Trophoblast cell (in vitro differentiated cells and primary cell): ENCODE measurements at regions not wholly inside any gene's neighbourhood (a gene's known extent, or its start where the extent isn't known, plus 50 kb on each side); places are given as distances from the start of the nearest gene placed in this dataset.

ENCODE experiments used
- DNase-seq, 2 donors: peaks; one replicate each; pipeline ENCODE4 v3.0.0-alpha.2; 2016
- H2AFZ ChIP-seq: 2 replicates; pipeline ENCODE4 v1.6.1; 2013; ENCODE audit warnings: low read length, moderate library complexity, mild to moderate bottlenecking; ENCODE audit not compliant: insufficient read depth, poor library complexity
- H2AK5ac ChIP-seq: 2 replicates; pipeline ENCODE4 v1.6.1; 2013; ENCODE audit warnings: mild to moderate bottlenecking, low read length
- H2BK120ac ChIP-seq: 2 replicates; pipeline ENCODE4 v1.6.1; 2013; ENCODE audit warnings: low read length, mild to moderate bottlenecking, moderate library complexity; ENCODE audit not compliant: insufficient read depth, poor library complexity
- H2BK12ac ChIP-seq: 2 replicates; pipeline ENCODE4 v1.6.1; 2013; ENCODE audit warnings: mild to moderate bottlenecking, low read length, moderate library complexity
- H2BK5ac ChIP-seq: 2 replicates; pipeline ENCODE4 v1.6.1; 2013; ENCODE audit warnings: low read length, low read depth, moderate library complexity, mild to moderate bottlenecking; ENCODE audit not compliant: poor library complexity
- H3K14ac ChIP-seq: 2 replicates; pipeline ENCODE4 v1.6.1; 2013; ENCODE audit warnings: mild to moderate bottlenecking, low read length
- H3K18ac ChIP-seq: 2 replicates; pipeline ENCODE4 v1.6.1; 2013; ENCODE audit warnings: mild to moderate bottlenecking, low read length
- H3K23ac ChIP-seq: 2 replicates; pipeline ENCODE4 v1.6.1; 2013; ENCODE audit warnings: low read length
- H3K27ac ChIP-seq: 2 replicates; pipeline ENCODE4 v1.5.1; 2013; ENCODE audit warnings: low read depth, mild to moderate bottlenecking, inconsistent platforms, low read length, moderate library complexity
- H3K27me3 ChIP-seq: 2 replicates; pipeline ENCODE4 v1.6.1; 2013; ENCODE audit warnings: inconsistent platforms, mild to moderate bottlenecking, low read length, moderate library complexity; ENCODE audit not compliant: insufficient read depth
- H3K36me3 ChIP-seq, 2 experiments: 1 replicate in 1 of 2; 2 replicates in 1 of 2; pipeline ENCODE4 v1.6.1; 2013; ENCODE audit warnings: low read length in 2 of 2, mild to moderate bottlenecking in 2 of 2, moderate library complexity in 1 of 2; ENCODE audit not compliant: insufficient read depth in 2 of 2, control insufficient read depth in 1 of 2
- H3K4ac ChIP-seq: 2 replicates; pipeline ENCODE4 v1.6.1; 2013; ENCODE audit warnings: low read depth, mild to moderate bottlenecking, low read length, moderate library complexity
- H3K4me1 ChIP-seq, 2 experiments: 1 replicate in 1 of 2; 2 replicates in 1 of 2; pipeline ENCODE4 v1.6.1; 2013; ENCODE audit warnings: low read length in 2 of 2, mild to moderate bottlenecking in 2 of 2, moderate library complexity in 1 of 2; ENCODE audit not compliant: insufficient read depth in 2 of 2, control insufficient read depth in 1 of 2
- H3K4me2 ChIP-seq: 2 replicates; pipeline ENCODE4 v1.6.1; 2013; ENCODE audit warnings: inconsistent platforms, mild to moderate bottlenecking, low read length, moderate library complexity
- H3K4me3 ChIP-seq: 2 replicates; pipeline ENCODE4 v1.5.1; 2013; ENCODE audit warnings: mild to moderate bottlenecking, low read depth, low read length, inconsistent platforms
- H3K79me1 ChIP-seq: one replicate; pipeline ENCODE4 v1.6.1; 2013; ENCODE audit warnings: low read length
- H3K79me2 ChIP-seq: 2 replicates; pipeline ENCODE4 v1.6.1; 2013; ENCODE audit warnings: low read length, mild to moderate bottlenecking; ENCODE audit not compliant: control insufficient read depth, insufficient read depth, poor library complexity
- H3K9ac ChIP-seq: 2 replicates; pipeline ENCODE4 v1.6.1; 2013; ENCODE audit warnings: mild to moderate bottlenecking, low read length
- H3K9me3 ChIP-seq: 2 replicates; pipeline ENCODE4 v1.6.1; 2013; ENCODE audit warnings: low read depth, mild to moderate bottlenecking, control low read depth, inconsistent platforms, low read length; ENCODE audit not compliant: insufficient read depth
- H4K12ac ChIP-seq: 2 replicates; pipeline ENCODE4 v1.6.1; 2013; ENCODE audit warnings: low read depth, mild to moderate bottlenecking, low read length, moderate library complexity
- H4K8ac ChIP-seq: 2 replicates; pipeline ENCODE4 v1.6.1; 2013; ENCODE audit warnings: low read depth, mild to moderate bottlenecking, low read length, moderate library complexity
- H4K91ac ChIP-seq: one replicate; pipeline ENCODE4 v1.6.1; 2013; ENCODE audit warnings: low read depth, mild to moderate bottlenecking, low read length, moderate library complexity
- WGBS: extraction: QIAGEN DNeasy Blood & Tissue Kit; methylation state at CpG from one replicate; pipeline ENCODE4 v1.1.7; 2013; ENCODE audit warnings: missing lambda C conversion rate; ENCODE audit not compliant: insufficient read length, insufficient coverage; ENCODE audit errors: extremely low coverage; 5-methylcytosine and 5-hydroxymethylcytosine counted together

DNA sequence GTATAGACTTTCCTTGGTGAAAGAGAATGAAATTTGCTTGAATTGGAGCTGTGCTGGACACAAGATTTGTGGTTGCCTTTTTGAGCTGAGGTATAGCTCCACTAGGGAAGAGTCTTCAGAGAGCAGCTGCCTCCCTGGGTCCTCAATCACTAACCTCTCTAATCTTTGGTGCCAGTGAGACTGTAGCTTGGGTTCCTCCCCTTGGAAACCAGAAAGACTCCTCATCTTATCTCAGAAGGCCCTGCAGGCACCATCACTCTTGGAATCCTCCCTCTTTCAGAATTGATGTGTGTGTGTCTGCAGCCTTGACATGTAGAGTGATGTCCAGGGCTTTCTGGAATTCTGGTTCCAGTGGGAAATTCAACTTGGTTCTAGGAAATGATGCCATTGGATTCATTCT is 426.5 kb downstream of the RPS24 start:
- no peak overlapping the region for H2BK120ac ChIP-seq
- no peaks in the 10 kb centered on the region for H3K9me3 ChIP-seq
- H3K9ac ChIP-seq = no peak overlapping the region
- H2BK5ac ChIP-seq = no peak overlapping the region
- H2AFZ ChIP-seq = no peak overlapping the region
- no peaks in the 10 kb centered on the region for H3K79me2 ChIP-seq
- H3K36me3 ChIP-seq = no peaks in the 10 kb centered on the region
- no peak overlapping the region for H3K4me3 ChIP-seq
- no peak overlapping the region for H3K23ac ChIP-seq
- H3K18ac ChIP-seq = no peak overlapping the region
- H2BK12ac ChIP-seq = no peak overlapping the region
- no peak overlapping the region for H3K4me2 ChIP-seq
- H4K8ac ChIP-seq = no peak overlapping the region
- H3K27ac ChIP-seq = no peak overlapping the region
- no peak overlapping the region for H4K12ac ChIP-seq
- peaks cover 12 to 17% of the 10 kb centered on the region in 2 experiments for H3K4me1 ChIP-seq
- H3K79me1 ChIP-seq = peaks cover 25% of the 10 kb centered on the region
- no peak overlapping the region for H3K4ac ChIP-seq
- H2AK5ac ChIP-seq = no peak overlapping the region
- DNase-seq = no peak
- no peaks in the 10 kb centered on the region for H3K27me3 ChIP-seq
- H4K91ac ChIP-seq = no peak overlapping the region
- H3K14ac ChIP-seq = no peak overlapping the region

DNA sequence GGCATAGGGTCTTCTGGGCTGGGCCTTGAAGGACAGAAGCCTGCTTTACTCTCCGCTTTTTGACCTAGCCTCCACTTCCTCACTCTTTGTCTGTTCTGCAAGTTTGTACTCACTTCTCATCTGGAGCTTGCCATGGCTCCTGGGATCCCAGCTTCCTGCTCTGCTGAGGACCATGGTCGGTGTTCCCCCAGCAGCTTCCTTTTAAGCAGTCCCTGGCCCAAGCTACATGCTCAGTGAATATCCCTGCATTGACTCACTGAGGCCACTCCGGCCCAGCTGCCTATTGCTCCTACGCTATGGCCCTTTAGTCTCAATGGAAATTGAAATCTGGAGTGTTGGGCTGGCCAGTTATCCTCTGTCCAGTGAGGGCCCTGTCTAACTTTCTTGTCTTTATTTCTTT is 427.7 kb downstream of the RPS24 start:
- Histone ChIP-seq H3K4me1 (peaks cover 15% of the 10 kb centered on the region in 2 experiments), H3K14ac (no peak overlapping the region), H2AFZ (no peak overlapping the region), H4K12ac (no peak overlapping the region), H3K4me3 (no peak overlapping the region), H3K9ac (no peak overlapping the region), H4K8ac (peak overlapping the region; percentile 2), H3K9me3 (no peaks in the 10 kb centered on the region), H3K79me2 (no peaks in the 10 kb centered on the region), H4K91ac (peak overlapping the region; percentile 36), H3K23ac (no peak overlapping the region), H3K4me2 (no peak overlapping the region), H3K36me3 (no peaks in the 10 kb centered on the region), H3K27me3 (no peaks in the 10 kb centered on the region), H3K27ac (no peak overlapping the region), H2AK5ac (peak overlapping the region; percentile 32), H3K4ac (no peak overlapping the region), H2BK5ac (no peak overlapping the region), H2BK12ac (peak overlapping the region; percentile 21), H3K79me1 (peaks cover 23% of the 10 kb centered on the region), H3K18ac (no peak overlapping the region), H2BK120ac (peak overlapping the region; percentile 10)
- no peak for DNase-seq
- no CpG with 5 or more reads among the region's 4 CpGs for WGBS

DNA sequence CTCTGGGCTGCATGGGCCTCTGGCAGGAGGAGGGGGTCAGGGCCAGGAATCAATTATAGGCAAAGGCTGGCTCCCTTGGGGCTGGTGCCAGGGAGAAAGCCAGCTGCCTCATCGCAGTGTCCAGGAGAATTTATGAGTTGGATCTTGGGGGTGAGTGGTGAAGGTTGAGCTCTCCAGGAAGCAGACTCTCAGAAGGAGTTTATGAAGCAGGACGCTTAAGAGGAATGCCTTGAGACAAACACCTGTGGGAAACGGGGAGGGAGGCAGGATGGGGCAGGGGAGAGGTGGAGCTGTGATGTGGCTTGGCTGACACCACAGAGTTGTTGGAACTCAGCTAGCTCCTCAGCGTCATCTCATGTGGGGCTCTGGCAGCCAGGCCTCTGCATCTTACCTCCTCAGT is 428.5 kb downstream of the RPS24 start:
- Histone ChIP-seq H3K23ac (no peak overlapping the region), H3K4me2 (no peak overlapping the region), H2AFZ (no peak overlapping the region), H3K9me3 (no peaks in the 10 kb centered on the region), H4K12ac (no peak overlapping the region), H3K4me3 (no peak overlapping the region), H3K27ac (no peak overlapping the region), H3K27me3 (no peaks in the 10 kb centered on the region), H2AK5ac (peak overlapping the region; percentile 21), H3K18ac (no peak overlapping the region), H4K8ac (no peak overlapping the region), H2BK120ac (peak overlapping the region; percentile 18), H3K79me2 (no peaks in the 10 kb centered on the region), H2BK5ac (no peak overlapping the region), H3K79me1 (peaks cover 18% of the 10 kb centered on the region), H3K4ac (no peak overlapping the region), H3K9ac (no peak overlapping the region), H2BK12ac (peak overlapping the region; percentile 21), H3K14ac (no peak overlapping the region), H3K4me1 (peaks cover 11 to 15% of the 10 kb centered on the region in 2 experiments), H4K91ac (peak overlapping the region; percentile 20), H3K36me3 (no peaks in the 10 kb centered on the region)
- no CpG with 5 or more reads among the region's 4 CpGs for WGBS
- DNase-seq = no peak

DNA sequence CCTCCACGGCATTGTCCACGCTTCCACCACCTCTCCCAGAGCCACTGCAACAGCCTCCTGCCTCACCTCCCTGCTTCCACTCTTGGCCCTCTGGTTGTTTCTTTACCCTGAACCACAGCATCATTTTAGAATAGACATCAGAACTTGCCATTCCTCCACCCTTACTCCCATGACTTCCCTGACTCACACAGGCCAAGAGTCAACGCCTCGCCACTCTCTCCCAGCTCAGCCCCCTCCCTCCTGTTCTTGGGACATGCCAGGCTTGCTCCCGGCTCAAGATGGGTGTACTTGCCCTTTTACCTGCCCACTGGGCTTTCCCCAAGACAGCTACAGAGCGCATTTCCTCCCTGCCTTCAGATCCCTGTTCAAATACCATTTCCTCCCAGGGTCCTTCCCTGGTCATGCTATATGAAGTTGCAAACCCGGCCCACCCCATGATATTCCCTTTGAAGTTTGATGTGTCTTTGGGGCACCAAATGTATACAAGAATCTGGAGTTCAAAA is 429.1 kb downstream of the RPS24 start:
- no peak overlapping the region for H4K8ac ChIP-seq
- H2BK120ac ChIP-seq = no peak overlapping the region
- no peak overlapping the region for H3K4ac ChIP-seq
- H3K9me3 ChIP-seq = no peaks in the 10 kb centered on the region
- H3K27ac ChIP-seq = no peak overlapping the region
- no peak overlapping the region for H3K14ac ChIP-seq
- no peaks in the 10 kb centered on the region for H3K79me2 ChIP-seq
- peak overlapping the region; percentile 44 for H2BK12ac ChIP-seq
- H3K4me3 ChIP-seq = no peak overlapping the region
- peak overlapping the region; percentile 59 for H2AK5ac ChIP-seq
- H3K36me3 ChIP-seq = no peaks in the 10 kb centered on the region
- peaks cover 9 to 13% of the 10 kb centered on the region in 2 experiments for H3K4me1 ChIP-seq
- H2AFZ ChIP-seq = no peak overlapping the region
- H3K4me2 ChIP-seq = no peak overlapping the region
- H4K12ac ChIP-seq = no peak overlapping the region
- H3K18ac ChIP-seq = peak overlapping the region; percentile 1
- WGBS = no CpG with 5 or more reads among the region's 7 CpGs
- no peak overlapping the region for H3K9ac ChIP-seq
- no peak overlapping the region for H2BK5ac ChIP-seq
- H3K23ac ChIP-seq = no peak overlapping the region
- peak overlapping the region; percentile 42 for H4K91ac ChIP-seq
- peaks cover 18% of the 10 kb centered on the region for H3K79me1 ChIP-seq
- DNase-seq = no peak
- no peaks in the 10 kb centered on the region for H3K27me3 ChIP-seq
